Hepatocyte (in vitro differentiated cells): ENCODE measurements at regions not wholly inside any gene's neighbourhood (a gene's known extent, or its start where the extent isn't known, plus 50 kb on each side); places are given as distances from the start of the nearest gene placed in this dataset.

Experiments used
- EZH2 ChIP-seq: fragments of 200-600 bp; sonication (generic); IDR thresholded peaks from 2 replicates; pipeline ENCODE4 v1.6.1; 2016; ENCODE audit warnings: antibody characterized with exemption, mild to moderate bottlenecking, borderline replicate concordance
- TF ChIP-seq, protein P1 (sequence below): fragments of 200-600 bp; sonication (generic); IDR thresholded peaks from 2 replicates; pipeline ENCODE4 v1.5.1; 2016; ENCODE audit warnings: antibody characterized with exemption, mild to moderate bottlenecking; ENCODE audit not compliant: poor library complexity

GRCh38 chr9:73655363-73655762 lies 503.7 kb downstream of the ANXA1 start:
- TF ChIP-seq, protein P1, sequence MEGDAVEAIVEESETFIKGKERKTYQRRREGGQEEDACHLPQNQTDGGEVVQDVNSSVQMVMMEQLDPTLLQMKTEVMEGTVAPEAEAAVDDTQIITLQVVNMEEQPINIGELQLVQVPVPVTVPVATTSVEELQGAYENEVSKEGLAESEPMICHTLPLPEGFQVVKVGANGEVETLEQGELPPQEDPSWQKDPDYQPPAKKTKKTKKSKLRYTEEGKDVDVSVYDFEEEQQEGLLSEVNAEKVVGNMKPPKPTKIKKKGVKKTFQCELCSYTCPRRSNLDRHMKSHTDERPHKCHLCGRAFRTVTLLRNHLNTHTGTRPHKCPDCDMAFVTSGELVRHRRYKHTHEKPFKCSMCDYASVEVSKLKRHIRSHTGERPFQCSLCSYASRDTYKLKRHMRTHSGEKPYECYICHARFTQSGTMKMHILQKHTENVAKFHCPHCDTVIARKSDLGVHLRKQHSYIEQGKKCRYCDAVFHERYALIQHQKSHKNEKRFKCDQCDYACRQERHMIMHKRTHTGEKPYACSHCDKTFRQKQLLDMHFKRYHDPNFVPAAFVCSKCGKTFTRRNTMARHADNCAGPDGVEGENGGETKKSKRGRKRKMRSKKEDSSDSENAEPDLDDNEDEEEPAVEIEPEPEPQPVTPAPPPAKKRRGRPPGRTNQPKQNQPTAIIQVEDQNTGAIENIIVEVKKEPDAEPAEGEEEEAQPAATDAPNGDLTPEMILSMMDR: no peak
- TF ChIP-seq EZH2: no peak
